ENCODE measurements at regions not wholly inside any gene's neighbourhood (a gene's known extent, or its start where the extent isn't known, plus 50 kb on each side); places are given as distances from the start of the nearest gene placed in this dataset.

- TF ChIP-seq, protein P1, sequence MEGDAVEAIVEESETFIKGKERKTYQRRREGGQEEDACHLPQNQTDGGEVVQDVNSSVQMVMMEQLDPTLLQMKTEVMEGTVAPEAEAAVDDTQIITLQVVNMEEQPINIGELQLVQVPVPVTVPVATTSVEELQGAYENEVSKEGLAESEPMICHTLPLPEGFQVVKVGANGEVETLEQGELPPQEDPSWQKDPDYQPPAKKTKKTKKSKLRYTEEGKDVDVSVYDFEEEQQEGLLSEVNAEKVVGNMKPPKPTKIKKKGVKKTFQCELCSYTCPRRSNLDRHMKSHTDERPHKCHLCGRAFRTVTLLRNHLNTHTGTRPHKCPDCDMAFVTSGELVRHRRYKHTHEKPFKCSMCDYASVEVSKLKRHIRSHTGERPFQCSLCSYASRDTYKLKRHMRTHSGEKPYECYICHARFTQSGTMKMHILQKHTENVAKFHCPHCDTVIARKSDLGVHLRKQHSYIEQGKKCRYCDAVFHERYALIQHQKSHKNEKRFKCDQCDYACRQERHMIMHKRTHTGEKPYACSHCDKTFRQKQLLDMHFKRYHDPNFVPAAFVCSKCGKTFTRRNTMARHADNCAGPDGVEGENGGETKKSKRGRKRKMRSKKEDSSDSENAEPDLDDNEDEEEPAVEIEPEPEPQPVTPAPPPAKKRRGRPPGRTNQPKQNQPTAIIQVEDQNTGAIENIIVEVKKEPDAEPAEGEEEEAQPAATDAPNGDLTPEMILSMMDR (IDR thresholded peaks at IDR 0.05 in 8 of 11, conservative IDR thresholded peaks at IDR 0.05 in 3 of 11) = no peak
- TF ChIP-seq POLR2A (IDR thresholded peaks at IDR 0.05) (no peak), POLR2AphosphoS5 (IDR thresholded peaks at IDR 0.05) (no peak)
These were observed 1352.8 kb downstream of the BRD1 start for GRCh38 chr22:48474881-48475280.

Data from spleen (tissue), 7 donors.